ENCODE measurements at regions not wholly inside any gene's neighbourhood (a gene's known extent, or its start where the extent isn't known, plus 50 kb on each side); places are given as distances from the start of the nearest gene placed in this dataset.

DNA sequence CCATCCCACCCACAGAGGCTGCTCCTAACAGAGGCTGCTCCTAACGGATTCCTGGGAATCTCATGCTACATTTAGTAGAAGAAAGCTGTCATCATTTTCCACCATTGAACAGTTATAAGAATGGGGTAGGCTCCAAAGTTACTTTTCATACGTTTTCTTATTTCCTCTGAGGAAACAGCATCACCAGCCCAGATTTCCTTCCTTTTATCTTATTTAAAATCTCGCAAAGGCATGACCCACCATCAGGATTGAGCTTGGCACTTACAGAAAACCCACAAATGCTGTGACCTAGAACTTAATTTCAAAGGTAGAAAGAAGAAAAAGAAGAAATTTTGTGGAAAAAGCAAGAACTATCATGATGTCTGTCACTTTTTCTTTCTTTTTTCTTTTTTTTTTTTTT, 168.0 kb downstream of the LY86 start:
- no peak for TF ChIP-seq POLR2A (IDR thresholded peaks at IDR 0.05)
- TF ChIP-seq, protein P1, sequence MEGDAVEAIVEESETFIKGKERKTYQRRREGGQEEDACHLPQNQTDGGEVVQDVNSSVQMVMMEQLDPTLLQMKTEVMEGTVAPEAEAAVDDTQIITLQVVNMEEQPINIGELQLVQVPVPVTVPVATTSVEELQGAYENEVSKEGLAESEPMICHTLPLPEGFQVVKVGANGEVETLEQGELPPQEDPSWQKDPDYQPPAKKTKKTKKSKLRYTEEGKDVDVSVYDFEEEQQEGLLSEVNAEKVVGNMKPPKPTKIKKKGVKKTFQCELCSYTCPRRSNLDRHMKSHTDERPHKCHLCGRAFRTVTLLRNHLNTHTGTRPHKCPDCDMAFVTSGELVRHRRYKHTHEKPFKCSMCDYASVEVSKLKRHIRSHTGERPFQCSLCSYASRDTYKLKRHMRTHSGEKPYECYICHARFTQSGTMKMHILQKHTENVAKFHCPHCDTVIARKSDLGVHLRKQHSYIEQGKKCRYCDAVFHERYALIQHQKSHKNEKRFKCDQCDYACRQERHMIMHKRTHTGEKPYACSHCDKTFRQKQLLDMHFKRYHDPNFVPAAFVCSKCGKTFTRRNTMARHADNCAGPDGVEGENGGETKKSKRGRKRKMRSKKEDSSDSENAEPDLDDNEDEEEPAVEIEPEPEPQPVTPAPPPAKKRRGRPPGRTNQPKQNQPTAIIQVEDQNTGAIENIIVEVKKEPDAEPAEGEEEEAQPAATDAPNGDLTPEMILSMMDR (IDR thresholded peaks at IDR 0.05): no peak
- no peak for TF ChIP-seq EP300 (IDR thresholded peaks at IDR 0.05)
